GM12878 (cell line): ENCODE measurements at regions not wholly inside any gene's neighbourhood (a gene's known extent, or its start where the extent isn't known, plus 50 kb on each side); places are given as distances from the start of the nearest gene placed in this dataset.

Source experiments
- ATAC-seq: fragments of 200-7000 bp; cut with Tn5 transposase; 3 replicates; pipeline ENCODE4 v1.9.1; 2020; ENCODE audit warnings: mild to moderate bottlenecking, moderate library complexity
- BruUV-seq: library from RNA; stranded (reverse); fragments of 400-500 nt; replicated peaks from 2 replicates; lab custom pipeline; 2021; lab: Mats Ljungman, UMichigan
- CTCF ChIA-PET: fragments of 300-600 bp; sonication (Branson Sonifier 250); formaldehyde crosslinking; extraction: SDS; loops from one replicate; lab custom pipeline; 2021; ENCODE audit warnings: inconsistent platforms; lab: Yijun Ruan, JAX
- POLR2A ChIA-PET: fragments of 350-600 bp; formaldehyde crosslinking; extraction: SDS; loops from one replicate; lab custom pipeline; 2021; ENCODE audit warnings: inconsistent platforms; lab: Charles Lee
- RAD21 ChIA-PET: fragments of 300-600 bp; sonication (Branson Sonifier 250); formaldehyde crosslinking; loops from one replicate; lab custom pipeline; 2023; ENCODE audit warnings: antibody characterized with exemption; ENCODE audit not compliant: unreplicated experiment; lab: Charles Lee
- SMC1A ChIA-PET: fragments of 300-600 bp; sonication (Branson Sonifier 250); formaldehyde crosslinking; loops from one replicate; lab custom pipeline; 2023; ENCODE audit not compliant: unreplicated experiment, uncharacterized antibody; lab: Charles Lee
- DNase-seq: peaks from one replicate; pipeline ENCODE4 v3.0.0-alpha.2; 2011; ENCODE audit warnings: low read depth, low spot score
- FAIRE-seq: peaks from 3 replicates; lab custom pipeline; 2011; peaks lifted over from hg19 to GRCh38; lab: Jason Lieb, UNC
- H2AFZ ChIP-seq: 2 replicates; pipeline ENCODE4 v1.6.0; 2011; ENCODE audit warnings: low read depth, low read length, control low read depth; ENCODE audit not compliant: control insufficient read depth
- H3K27ac ChIP-seq: 2 replicates; pipeline ENCODE4 v1.5.1; 2011; ENCODE audit warnings: control low read depth; ENCODE audit not compliant: control insufficient read depth, insufficient read depth
- H3K27me3 ChIP-seq, 2 experiments: replicated peaks in 1 of 2; 2 replicates each; pipeline versions ENCODE4 v1.6.0 to v1.6.1; 2011; ENCODE audit warnings: low read length in 1 of 2; ENCODE audit not compliant: control insufficient read depth in 2 of 2, insufficient read depth in 2 of 2
- H3K36me3 ChIP-seq, 2 experiments: 2 replicates each; pipeline ENCODE4 v1.5.1; 2011; ENCODE audit warnings: low read length in 1 of 2; ENCODE audit not compliant: control insufficient read depth in 2 of 2, insufficient read depth in 2 of 2
- H3K4me1 ChIP-seq: 2 replicates; pipeline ENCODE4 v1.6.1; 2011; ENCODE audit warnings: mild to moderate bottlenecking, low read length, moderate library complexity, mixed read lengths; ENCODE audit not compliant: control insufficient read depth, insufficient read depth
- H3K4me2 ChIP-seq: 2 replicates; pipeline ENCODE4 v1.6.0; 2011; ENCODE audit warnings: control low read depth; ENCODE audit not compliant: control insufficient read depth, insufficient read depth
- H3K4me3 ChIP-seq: fragments of 200-600 bp; sonication (generic); 2 replicates; pipeline ENCODE4 v1.5.1; 2016
- H3K79me2 ChIP-seq: 2 replicates; pipeline ENCODE4 v1.6.0; 2011; ENCODE audit warnings: low read length; ENCODE audit not compliant: control insufficient read depth, insufficient read depth
- H3K9ac ChIP-seq: 2 replicates; pipeline ENCODE4 v1.8.0; 2011; ENCODE audit warnings: low read length, control low read depth, mixed read lengths; ENCODE audit not compliant: control insufficient read depth, insufficient read depth
- H3K9me3 ChIP-seq: replicated peaks from 3 replicates; pipeline ENCODE4 v1.5.1; 2011; ENCODE audit warnings: mild to moderate bottlenecking, low read length; ENCODE audit not compliant: control insufficient read depth, insufficient read depth
- H4K20me1 ChIP-seq: 2 replicates; pipeline ENCODE4 v1.6.0; 2011; ENCODE audit not compliant: control insufficient read depth, insufficient read depth
- BHLHE40 ChIP-seq, 2 experiments: fragments of 450-650 bp in 1 of 2; IDR thresholded peaks; 2 replicates each; pipeline ENCODE4 v1.6.1; 2011 to 2017; ENCODE audit warnings: low read depth in 2 of 2, borderline replicate concordance in 1 of 2, improper control_type of control experiment in 1 of 2, low read length in 1 of 2, mild to moderate bottlenecking in 1 of 2
- BRCA1 ChIP-seq: IDR thresholded peaks from 2 replicates; pipeline ENCODE4 v1.6.1; 2011; ENCODE audit warnings: low read depth, low read length, improper control_type of control experiment
- CHD2 ChIP-seq: IDR thresholded peaks from 2 replicates; pipeline ENCODE4 v1.6.1; 2011; ENCODE audit warnings: low read depth, low read length, improper control_type of control experiment, borderline replicate concordance
- IKZF1 ChIP-seq: fragments of 450-650 bp; conservative IDR thresholded peaks from 2 replicates; pipeline ENCODE4 v1.6.1; 2017; ENCODE audit warnings: antibody characterized with exemption, mild to moderate bottlenecking
- NFXL1 ChIP-seq: fragments of 450-650 bp; IDR thresholded peaks from 2 replicates; pipeline ENCODE4 v1.6.1; 2017; ENCODE audit warnings: antibody characterized with exemption, mild to moderate bottlenecking, borderline replicate concordance
- PAX5 ChIP-seq: IDR thresholded peaks from 2 replicates; pipeline ENCODE4 v1.6.1; 2011; ENCODE audit warnings: low read depth, low read length, borderline replicate concordance
- PBX3 ChIP-seq: IDR thresholded peaks from 2 replicates; pipeline ENCODE4 v1.6.1; 2011; ENCODE audit warnings: mild to moderate bottlenecking, low read depth, low read length, moderate library complexity; ENCODE audit not compliant: insufficient replicate concordance
- POLR2AphosphoS2 ChIP-seq: IDR thresholded peaks from 2 replicates; pipeline ENCODE4 v1.6.1; 2011; ENCODE audit warnings: low read depth, mild to moderate bottlenecking, low read length, improper control_type of control experiment, moderate library complexity
- RAD21 ChIP-seq: IDR thresholded peaks from 2 replicates; pipeline ENCODE4 v1.6.1; 2011; ENCODE audit warnings: mild to moderate bottlenecking, low read depth, low read length, moderate library complexity; ENCODE audit not compliant: insufficient read depth
- SREBF1 ChIP-seq: IDR thresholded peaks from 2 replicates; pipeline ENCODE4 v1.6.1; 2012; ENCODE audit warnings: mild to moderate bottlenecking, low read length
- USF2 ChIP-seq: IDR thresholded peaks from 2 replicates; pipeline ENCODE4 v1.6.1; 2011; ENCODE audit warnings: low read depth, low read length, improper control_type of control experiment, borderline replicate concordance
- WGBS: methylation state at CpG from one replicate; pipeline ENCODE4 v1.1.6; 2016; ENCODE audit warnings: low lambda C conversion rate; ENCODE audit not compliant: insufficient replicate concordance, insufficient coverage; ENCODE audit errors: missing lambda C conversion rate; 5-methylcytosine and 5-hydroxymethylcytosine counted together
- in situ Hi-C: fragments of 300-500 bp; cut with MboI; formaldehyde crosslinking; loops from 9 replicates; pipeline ENCODE4 v1.14.3; 2018; ENCODE audit warnings: mixed read lengths
- intact Hi-C: fragments of 100-400 bp; cut with micrococcal nuclease; formaldehyde crosslinking; loops from one replicate; pipeline ENCODE4 v1.14.2; 2022; ENCODE audit not compliant: unreplicated experiment

DNA sequence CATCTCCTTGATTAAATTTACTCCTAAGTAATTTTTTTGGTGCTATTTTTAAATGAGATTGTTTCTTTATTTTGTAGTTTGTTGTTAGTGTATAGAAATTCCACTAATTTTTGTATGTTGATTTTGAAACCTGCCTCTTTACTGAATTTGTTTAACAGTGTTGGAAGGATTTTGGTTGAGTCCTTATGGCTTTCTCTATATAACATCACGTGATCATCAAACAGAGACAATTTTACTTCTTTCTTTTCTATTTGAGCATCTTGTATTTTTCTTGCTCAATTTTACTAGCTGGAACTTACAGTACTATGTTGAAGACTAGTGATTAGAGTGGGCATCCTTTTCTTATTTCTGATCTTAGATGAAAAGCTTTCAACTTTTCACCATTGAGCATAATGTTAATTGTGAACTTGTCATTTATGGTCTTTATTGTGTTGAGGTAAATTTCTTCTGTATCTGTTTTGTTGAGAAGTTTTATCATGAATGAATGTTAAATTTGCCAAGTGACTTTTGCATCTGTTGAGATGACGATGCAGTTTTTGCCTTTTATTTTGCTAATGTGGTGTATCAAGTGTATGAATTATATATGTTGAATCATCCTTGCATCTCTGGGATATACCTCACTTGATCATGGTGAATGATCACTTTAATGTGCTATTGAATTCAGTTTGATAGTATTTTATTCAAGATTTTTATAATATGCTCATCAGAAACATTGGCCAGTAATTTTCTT is 645.3 kb upstream of the DDX18 start (continued):
- TF ChIP-seq NFXL1 (no peak), PAX5 (no peak), IKZF1 (no peak)

DNA sequence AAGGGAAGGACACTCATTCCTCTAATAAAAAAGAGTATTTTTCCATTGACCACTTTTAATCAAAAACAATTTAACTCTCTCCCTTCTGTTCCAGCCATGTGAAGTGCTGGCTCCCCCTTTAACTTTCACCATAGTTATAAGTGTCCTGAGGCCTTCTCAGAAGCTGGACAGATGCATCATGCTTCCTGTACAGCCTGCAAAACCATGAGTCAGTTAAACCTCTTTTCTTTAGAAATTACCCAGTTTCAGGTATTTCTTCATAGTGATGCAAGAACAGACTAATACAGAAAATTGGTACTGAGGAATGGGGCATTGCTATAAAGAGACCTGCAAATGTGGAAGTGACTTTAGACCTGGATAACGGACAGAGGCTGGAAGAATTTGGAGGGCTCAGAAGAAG is 643.6 kb upstream of the DDX18 start:
- FAIRE-seq (no peak), ATAC-seq (no peak), DNase-seq (no peak)
- Histone ChIP-seq H3K9me3 (no peaks in the 10 kb centered on the region), H3K27me3 (no peaks in the 10 kb centered on the region), H3K36me3 (no peaks in the 10 kb centered on the region), H3K79me2 (no peaks in the 10 kb centered on the region), H3K4me1 (no peaks in the 10 kb centered on the region), H2AFZ (no peak overlapping the region), H3K4me2 (no peak overlapping the region), H4K20me1 (no peaks in the 10 kb centered on the region), H3K9ac (no peak overlapping the region), H3K4me3 (no peak overlapping the region), H3K27ac (no peak overlapping the region)
- in situ Hi-C loops (no loop called here), intact Hi-C loops (no loop called here)
- TF ChIP-seq RAD21 (no peak), CHD2 (no peak), BRCA1 (no peak), PBX3 (no peak), POLR2AphosphoS2 (no peak), SREBF1 (no peak), USF2 (no peak), BHLHE40 (IDR thresholded peaks at IDR 0.05; ENCODE audit: borderline replicate concordance in 1 of 2, low read depth in 2 of 2, low read length in 1 of 2) (no peak)
- ChIA-PET POLR2A (no interaction called here), SMC1A (no interaction called here), CTCF (no interaction called here), RAD21 (no interaction called here)
- BruUV-seq: no TSS peak
- 5% methylated on average over 1 of the region's 1 CpG for WGBS
